Right ventricle myocardium inferior (tissue), 1 donor: ENCODE measurements at regions not wholly inside any gene's neighbourhood (a gene's known extent, or its start where the extent isn't known, plus 50 kb on each side); places are given as distances from the start of the nearest gene placed in this dataset.
"Not testable (repeated sequence)": the region's sequence is repeated elsewhere in the genome, so short reads cannot be mapped to it uniquely, and the experiment has no call there.

Source experiments
- ATAC-seq: fragments of 200-7000 bp; cut with Tn5 transposase; one replicate; pipeline ENCODE4 v1.9.1; 2020; ENCODE audit warnings: mild to moderate bottlenecking, moderate library complexity
- DNase-seq: peaks from one replicate; pipeline ENCODE4 v3.0.0; 2021; ENCODE audit errors: missing footprints
- intact Hi-C: fragments of 100-400 bp; cut with DNase I; formaldehyde crosslinking; loops from one replicate; pipeline ENCODE4 v1.11.0; 2022
- donor health status: DM: no; HTN: yes; CAD: no; lungs with severe emphysema.

GRCh38 chr5:145008876-145009530 lies 826.1 kb downstream of the PRELID2 start:
- no peak for DNase-seq
- ATAC-seq: no peak
- intact Hi-C loops: no loop called here

DNA sequence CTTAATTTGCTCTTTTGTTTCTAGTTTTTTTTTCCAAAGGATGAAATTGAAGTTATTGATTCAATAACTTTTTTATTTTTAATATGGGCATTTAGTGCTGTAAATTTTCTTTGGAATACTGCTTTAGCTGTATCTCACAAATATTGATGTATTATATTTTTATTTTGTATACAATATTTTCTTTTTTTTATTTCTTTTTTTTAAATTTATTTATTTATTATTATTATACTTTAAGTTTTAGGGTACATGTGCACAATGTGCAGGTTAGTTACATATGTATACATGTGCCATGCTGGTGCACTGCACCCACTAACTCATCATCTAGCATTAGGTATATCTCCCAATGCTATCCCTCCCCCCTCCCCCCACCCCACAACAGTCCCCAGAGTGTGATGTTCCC lies 823.7 kb downstream of the KCTD16 start:
- intact Hi-C loops, ATAC-seq, DNase-seq: not testable (repeated sequence)

DNA sequence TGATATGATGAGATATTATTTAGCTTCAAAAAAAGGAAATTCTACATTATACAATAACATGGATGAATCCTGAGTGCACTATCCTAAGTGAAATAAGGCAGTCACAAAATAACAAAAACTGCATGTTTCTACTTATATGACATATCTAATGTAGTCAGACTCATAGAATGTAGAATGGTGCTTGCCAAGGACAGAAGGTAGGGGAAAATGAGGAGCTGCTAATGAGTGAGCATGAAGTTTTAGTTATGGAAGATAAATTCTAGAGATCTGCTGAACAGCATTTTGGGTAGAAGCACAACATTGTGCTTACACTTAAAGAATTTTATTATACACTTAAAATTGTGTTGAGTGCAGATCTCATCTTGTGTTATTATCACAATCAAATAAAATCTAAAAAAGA lies 812.4 kb downstream of the KCTD16 start:
- ATAC-seq (no peak), DNase-seq (no peak)
- intact Hi-C loops: no loop called here

GRCh38 chr5:144979516-144980264 lies 809.0 kb downstream of the KCTD16 start:
- DNase-seq (no peak), ATAC-seq (no peak)
- intact Hi-C loops: no loop called here

DNA sequence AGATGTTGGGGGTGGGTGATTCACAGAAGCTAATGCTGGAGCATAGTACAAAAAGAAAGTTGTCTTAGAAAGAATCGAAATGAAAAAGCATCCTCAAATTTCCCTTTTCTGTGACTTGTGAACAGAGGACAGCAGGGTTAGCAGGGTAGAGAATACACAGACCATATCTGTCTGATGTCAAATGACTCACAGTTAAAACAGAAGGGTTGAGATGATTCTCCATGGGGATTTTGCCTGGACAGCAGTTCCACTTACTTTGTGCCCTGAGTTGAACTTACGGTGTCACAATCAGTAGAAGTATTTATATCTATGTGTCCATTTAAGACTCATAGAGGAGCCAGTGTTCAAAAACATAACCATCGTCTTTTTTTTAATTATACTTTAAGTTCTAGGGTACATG lies 801.6 kb downstream of the KCTD16 start:
- DNase-seq (no peak), ATAC-seq (no peak)
- intact Hi-C loops: no loop called here

GRCh38 chr5:144971108-144971850 lies 800.6 kb downstream of the KCTD16 start:
- DNase-seq (no peak), ATAC-seq (no peak)
- intact Hi-C loops: no loop called here

DNA sequence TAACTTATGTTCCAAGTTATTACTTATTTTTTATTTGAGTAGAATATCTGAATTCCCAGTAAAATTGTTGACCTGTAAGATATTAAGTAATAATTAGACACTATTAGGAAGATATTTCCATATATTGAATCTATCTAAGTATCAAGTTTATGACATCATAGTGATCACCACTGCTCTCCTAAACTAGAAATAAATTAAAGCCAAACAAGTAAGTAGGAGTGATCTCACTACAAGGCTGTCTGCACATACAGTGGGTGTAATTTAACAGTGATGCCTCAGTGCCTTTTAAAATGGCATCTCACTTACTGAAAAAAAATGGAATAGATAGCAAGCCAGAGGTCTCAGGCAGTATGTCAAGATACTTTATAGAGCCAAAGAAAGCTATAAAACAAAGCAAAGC lies 789.6 kb downstream of the KCTD16 start:
- ATAC-seq (no peak), DNase-seq (no peak)
- intact Hi-C loops: no loop called here

GRCh38 chr5:144958002-144958401 lies 787.3 kb downstream of the KCTD16 start:
- ATAC-seq (no peak), DNase-seq (no peak)
- intact Hi-C loops: no loop called here

DNA sequence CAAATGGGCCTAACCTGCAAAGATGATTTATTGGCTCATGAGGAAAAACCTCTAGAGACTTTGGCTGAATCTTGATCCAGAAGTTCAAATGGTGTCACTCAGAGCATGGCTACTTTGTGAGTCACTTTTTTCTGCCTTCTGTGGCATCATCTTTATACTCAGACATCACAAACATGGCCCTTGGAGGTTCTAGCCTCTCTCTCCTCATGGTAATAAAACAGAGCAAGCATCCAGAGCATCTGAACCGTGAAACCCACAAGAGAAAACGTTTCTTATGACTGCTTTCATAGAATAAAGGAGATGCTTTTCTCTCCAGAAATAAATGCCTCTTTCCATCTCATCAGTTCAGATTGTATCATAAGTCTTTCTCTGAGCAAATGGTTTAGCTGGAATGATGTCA lies 780.3 kb downstream of the KCTD16 start:
- intact Hi-C loops: no loop called here
- ATAC-seq (no peak), DNase-seq (no peak)

GRCh38 chr5:144947023-144947422 lies 776.4 kb downstream of the KCTD16 start:
- ATAC-seq: no peak

GRCh38 chr5:144945503-144945902 lies 774.8 kb downstream of the KCTD16 start:
- intact Hi-C loops: no loop called here
- ATAC-seq (no peak), DNase-seq (no peak)

More at GRCh38 chr5:144947023-144947422, 776.4 kb downstream of the KCTD16 start:
- intact Hi-C loops: no loop called here
- no peak for DNase-seq

DNA sequence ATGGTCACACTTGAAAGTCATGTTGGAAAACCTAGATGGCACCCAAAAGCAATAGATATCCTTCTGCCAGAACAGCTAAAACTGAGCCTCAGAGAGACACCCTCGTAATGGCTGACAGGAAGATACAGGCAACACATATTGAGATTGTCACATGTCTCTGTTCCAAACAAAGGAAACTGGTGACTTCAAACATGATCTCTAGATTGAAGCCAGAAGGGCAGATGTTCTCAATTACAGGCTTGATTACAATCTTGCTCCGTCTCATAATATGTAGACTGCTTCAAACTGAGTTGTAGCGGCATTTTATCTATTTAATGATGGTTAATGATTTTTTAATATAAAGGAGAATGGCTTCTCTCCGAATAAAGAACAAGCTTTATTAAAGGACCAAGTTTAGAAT lies 774.3 kb downstream of the KCTD16 start:
- intact Hi-C loops: no loop called here
- ATAC-seq: no peak
- DNase-seq: no peak

DNA sequence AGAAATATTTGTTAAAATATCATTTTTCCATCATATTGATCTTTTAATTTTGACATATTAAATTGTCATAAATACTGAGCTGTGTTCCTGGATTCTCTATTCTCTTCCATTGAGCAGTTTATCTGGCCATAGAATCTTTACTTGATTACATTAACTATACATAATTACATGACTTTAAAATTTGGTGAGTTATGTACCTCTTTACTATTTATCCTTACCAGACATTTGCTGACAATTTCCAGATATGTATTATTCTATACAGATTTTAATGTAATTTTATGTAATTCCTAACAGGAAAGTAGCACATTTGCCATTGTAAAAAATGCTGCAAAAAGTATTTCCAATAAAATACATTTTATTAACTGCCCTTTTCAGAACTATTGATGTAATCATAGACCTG lies 770.3 kb downstream of the KCTD16 start:
- intact Hi-C loops: no loop called here

DNA sequence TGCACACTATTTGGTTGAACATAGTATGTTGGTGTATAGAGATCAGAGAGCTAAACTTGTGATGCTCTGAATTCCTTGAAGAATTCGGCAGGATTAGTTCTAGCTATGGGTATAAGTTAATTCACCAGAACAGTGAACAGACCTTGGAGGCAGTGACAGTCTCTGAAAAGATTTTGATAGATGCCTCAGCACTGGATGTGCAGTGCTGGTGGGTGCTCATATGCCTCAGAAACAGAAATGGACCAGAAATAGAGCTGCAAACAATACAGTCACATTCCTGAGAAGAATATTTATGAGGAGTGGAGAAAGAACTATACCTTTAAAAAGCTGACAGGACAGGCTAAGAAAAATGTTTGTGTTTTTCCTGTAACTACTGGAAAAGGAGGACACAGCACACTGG lies 747.7 kb downstream of the KCTD16 start:
- ATAC-seq (no peak), DNase-seq (no peak)
- intact Hi-C loops: no loop called here

More for the DNA sequence above, 770.3 kb downstream of the KCTD16 start:
- ATAC-seq: no peak
- DNase-seq: no peak

DNA sequence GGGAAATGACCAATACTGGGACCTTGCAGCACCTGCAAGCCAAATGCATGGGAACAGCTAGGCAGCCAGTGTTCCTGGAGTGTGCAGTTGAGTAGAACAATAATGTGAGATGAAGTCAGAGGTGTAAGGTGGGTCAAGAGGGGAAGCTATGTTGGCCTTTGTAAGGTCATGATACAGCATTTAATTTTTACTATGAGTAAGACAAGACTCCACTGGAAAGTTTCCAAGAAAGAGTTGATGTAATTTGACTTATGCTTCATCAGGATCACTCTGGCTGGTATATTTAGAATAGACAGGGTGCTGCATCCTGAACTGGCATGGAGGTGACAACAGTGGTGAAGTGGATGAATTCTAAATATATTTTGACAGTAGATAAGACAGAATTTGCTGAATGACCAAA lies 744.8 kb downstream of the KCTD16 start:
- ATAC-seq (no peak), DNase-seq (no peak)
- intact Hi-C loops: no loop called here

DNA sequence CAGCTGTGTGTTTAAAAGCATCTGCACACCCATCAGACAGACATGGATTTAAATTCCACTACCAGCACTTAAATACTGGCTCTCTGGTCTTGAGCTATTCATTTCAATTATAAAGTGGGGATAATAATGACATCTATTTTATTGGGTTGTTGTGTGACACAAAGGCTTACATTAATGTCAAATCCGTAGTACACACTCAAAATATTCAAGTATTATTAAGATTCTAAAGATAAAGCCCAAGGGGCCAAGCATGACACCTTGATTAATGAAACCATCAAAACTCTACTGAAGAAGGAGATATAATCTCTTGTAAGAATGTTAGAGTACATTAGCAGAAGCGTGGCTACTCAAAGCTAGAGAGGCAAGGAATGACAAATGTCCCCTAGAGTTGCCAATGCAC lies 743.0 kb downstream of the KCTD16 start:
- DNase-seq: no peak
- intact Hi-C loops: no loop called here
- ATAC-seq: no peak

DNA sequence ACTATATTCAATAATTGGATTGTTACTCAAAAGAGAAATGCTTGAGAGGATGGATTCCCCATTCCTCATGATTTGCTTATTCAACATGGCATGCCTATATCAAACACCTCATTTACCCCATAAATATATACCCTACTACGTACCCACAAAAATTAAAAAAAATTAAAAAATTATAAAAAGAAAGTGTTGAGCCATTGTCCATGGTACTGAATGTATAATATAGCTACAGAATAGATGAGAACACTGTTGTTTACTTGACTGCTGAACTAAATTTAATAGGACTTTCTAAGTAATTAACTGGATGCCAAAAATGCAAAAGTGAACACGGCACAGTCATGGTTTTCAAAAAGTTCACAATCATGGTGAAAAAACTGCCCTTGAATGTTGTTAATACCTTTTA lies 725.8 kb downstream of the KCTD16 start:
- ATAC-seq (no peak), DNase-seq (no peak)
- intact Hi-C loops: no loop called here

- ATAC-seq (no peak), DNase-seq (no peak)
- intact Hi-C loops: no loop called here
Observed at GRCh38 chr5:144886668-144887067, 716.0 kb downstream of the KCTD16 start.

GRCh38 chr5:144882739-144883283 lies 712.1 kb downstream of the KCTD16 start:
- DNase-seq (no peak), ATAC-seq (no peak)
- intact Hi-C loops: no loop called here

GRCh38 chr5:144880513-144880912 lies 709.8 kb downstream of the KCTD16 start:
- intact Hi-C loops: no loop called here
- ATAC-seq (no peak), DNase-seq (no peak)
